ENCODE measurements at regions not wholly inside any gene's neighbourhood (a gene's known extent, or its start where the extent isn't known, plus 50 kb on each side); places are given as distances from the start of the nearest gene placed in this dataset.
"Not testable (repeated sequence)": the region's sequence is repeated elsewhere in the genome, so short reads cannot be mapped to it uniquely, and the experiment has no call there.

DNA sequence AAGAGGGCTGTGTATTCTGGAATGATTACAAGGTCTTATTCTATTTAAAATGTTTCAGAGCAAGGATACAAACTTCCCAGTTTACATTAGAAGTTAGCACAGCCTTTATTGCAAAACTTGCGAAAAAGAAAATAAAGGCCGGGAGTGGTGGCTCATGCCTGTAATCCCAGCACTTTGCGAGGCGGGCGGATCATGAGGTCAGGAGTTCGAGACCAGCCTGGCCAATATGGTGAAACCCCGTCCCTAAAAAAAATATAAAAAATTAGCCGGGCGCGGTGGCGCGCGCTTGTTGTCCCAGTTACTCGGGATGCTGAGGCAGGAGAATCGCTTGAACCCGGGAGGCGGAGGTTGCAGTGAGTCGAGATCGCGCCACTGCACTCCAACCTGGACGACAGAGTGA lies 87.1 kb downstream of the TRIM27 start:
- not testable (repeated sequence) for DNase-seq (ENCODE audit: low read depth, low spot score)

DNA sequence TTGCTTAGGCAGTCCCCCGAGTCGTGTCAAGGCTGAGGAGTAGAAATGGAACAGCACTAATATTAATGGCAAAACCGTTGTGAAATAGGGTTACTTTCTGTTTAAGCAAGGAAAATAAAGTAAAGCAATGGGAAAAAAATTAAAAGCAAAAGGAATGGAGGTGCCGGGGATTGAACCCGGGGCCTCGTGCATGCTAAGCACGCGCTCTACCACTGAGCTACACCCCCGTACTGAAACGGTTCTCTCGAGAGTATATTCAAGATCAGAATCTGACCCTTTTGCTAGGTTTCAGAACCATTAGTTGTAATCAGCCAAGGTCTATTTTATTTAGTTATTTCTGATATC lies 85.5 kb downstream of the TRIM27 start:
- DNase-seq (ENCODE audit: low read depth, low spot score): no peak

DNA sequence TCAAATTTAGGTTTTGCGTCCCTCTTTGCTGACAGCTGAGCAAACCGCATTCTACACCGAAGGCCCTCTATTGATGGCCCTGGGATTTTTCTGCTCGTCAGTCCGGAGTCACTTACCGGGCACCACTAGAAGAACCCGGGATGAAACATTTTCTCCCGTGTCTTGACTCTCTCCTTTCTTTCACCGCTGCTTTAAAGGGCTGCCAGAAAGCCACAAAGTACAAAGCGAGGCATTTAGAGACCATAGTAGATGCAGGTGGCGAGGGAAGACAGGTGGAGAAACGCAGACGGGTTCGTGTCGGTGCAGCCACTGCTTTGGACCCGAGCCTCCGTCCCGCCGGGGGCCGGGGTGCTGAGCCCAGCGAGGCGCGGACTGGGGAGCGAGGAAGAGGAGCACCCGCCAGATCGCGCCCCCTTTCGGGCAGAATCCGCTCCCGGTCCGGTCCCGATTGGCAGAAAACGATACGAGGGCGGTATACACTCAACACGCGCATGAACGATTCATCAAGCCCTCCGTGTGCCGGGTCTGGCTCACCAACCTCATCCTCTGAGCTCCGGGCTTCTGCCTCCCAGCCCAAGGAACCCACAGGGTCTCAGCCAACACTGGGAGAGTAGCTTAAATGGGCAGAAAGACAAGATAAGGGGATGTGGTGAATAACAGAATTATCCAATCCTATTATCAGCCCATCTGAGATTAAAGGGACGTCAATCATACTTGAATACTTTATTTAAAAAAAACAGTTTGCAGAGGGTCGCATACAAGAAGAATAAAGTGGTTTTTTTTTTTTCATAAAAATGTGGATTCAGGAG lies 84.9 kb downstream of the TRIM27 start:
- no peak for DNase-seq (ENCODE audit: low read depth, low spot score)

DNA sequence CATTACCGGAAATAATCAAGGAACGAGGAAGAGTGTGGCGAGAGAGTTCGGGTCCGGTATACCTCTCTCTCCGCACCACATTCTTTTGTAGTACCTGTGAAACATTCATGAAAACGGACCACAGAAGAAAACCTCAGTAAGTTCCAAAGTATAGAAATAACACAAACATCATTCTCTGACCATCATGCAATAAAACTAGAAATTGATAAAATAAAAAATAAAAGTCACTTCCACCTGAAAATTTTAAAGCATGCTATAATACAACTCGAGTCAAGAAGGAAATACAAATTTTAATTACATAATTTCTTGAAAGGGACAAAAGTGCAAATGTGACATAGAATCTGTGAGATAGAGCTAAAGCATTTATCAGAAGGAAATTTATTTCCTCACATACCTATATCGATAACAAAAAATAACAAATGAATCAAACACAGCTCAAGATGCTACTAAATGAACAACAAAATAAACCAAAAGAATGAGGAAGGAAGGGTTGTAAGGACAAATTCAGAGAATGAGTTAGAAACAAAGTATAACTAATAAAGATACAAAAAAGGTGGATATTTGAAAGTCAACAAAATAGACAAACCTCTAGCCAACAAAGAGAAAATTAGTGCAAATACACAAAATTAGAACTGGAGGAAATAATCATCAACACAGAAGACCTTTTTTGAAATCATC lies 84.2 kb downstream of the TRIM27 start:
- DNase-seq (ENCODE audit: low read depth, low spot score): no peak

DNA sequence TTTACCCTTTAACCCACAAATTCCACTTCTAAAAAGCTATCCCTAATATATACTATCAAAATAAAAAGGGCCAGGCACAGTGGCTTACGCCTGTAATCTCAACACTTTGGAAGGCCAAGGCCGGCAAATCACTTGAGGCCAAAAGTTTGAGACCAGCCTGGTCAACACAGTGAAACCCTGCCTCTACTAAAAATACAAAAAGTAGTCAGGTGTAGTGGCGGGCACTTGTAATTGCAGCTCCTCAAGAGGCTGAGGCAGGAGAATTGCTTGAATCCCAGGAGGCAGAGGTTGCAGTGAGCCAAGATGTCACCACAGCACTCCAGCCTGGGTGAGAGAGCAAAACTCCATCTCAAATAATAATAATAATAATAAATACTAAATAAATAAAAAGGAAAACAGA lies 82.5 kb downstream of the TRIM27 start:
- DNase-seq (ENCODE audit: low read depth, low spot score): no peak

DNA sequence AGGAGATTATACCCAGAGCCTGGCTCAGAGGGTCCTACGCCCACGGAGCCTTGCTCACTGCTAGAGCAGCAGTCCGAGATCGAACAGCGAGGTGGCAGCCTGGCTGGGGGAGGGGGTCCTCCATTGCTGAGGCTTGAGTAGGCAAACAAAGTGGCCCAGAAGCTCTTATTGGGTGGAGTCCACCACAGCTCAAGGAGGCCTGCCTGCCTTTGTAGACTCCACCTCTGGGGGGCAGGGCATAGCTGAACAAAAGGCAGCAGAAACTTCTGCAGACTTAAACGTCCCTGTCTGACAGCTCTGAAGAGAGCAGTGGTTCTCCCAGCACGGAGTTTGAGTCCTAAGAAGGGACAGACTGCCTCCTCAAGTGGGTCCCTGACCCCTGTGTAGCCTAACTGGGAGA lies 75.0 kb downstream of the TRIM27 start:
- not testable (repeated sequence) for DNase-seq (ENCODE audit: low read depth, low spot score)

Data from iPS DF 19.7 (cell line).